Trophoblast cell (in vitro differentiated cells and primary cell): ENCODE measurements at regions not wholly inside any gene's neighbourhood (a gene's known extent, or its start where the extent isn't known, plus 50 kb on each side); places are given as distances from the start of the nearest gene placed in this dataset.
A peak's percentile ranks its signal among the peaks of the same experiment; 100 is the strongest.

Experiments
- DNase-seq, 2 donors: peaks; one replicate each; pipeline ENCODE4 v3.0.0-alpha.2; 2016
- H2AFZ ChIP-seq: 2 replicates; pipeline ENCODE4 v1.6.1; 2013; ENCODE audit warnings: low read length, moderate library complexity, mild to moderate bottlenecking; ENCODE audit not compliant: insufficient read depth, poor library complexity
- H2AK5ac ChIP-seq: 2 replicates; pipeline ENCODE4 v1.6.1; 2013; ENCODE audit warnings: mild to moderate bottlenecking, low read length
- H2BK120ac ChIP-seq: 2 replicates; pipeline ENCODE4 v1.6.1; 2013; ENCODE audit warnings: low read length, mild to moderate bottlenecking, moderate library complexity; ENCODE audit not compliant: insufficient read depth, poor library complexity
- H2BK12ac ChIP-seq: 2 replicates; pipeline ENCODE4 v1.6.1; 2013; ENCODE audit warnings: mild to moderate bottlenecking, low read length, moderate library complexity
- H2BK5ac ChIP-seq: 2 replicates; pipeline ENCODE4 v1.6.1; 2013; ENCODE audit warnings: low read length, low read depth, moderate library complexity, mild to moderate bottlenecking; ENCODE audit not compliant: poor library complexity
- H3K14ac ChIP-seq: 2 replicates; pipeline ENCODE4 v1.6.1; 2013; ENCODE audit warnings: mild to moderate bottlenecking, low read length
- H3K18ac ChIP-seq: 2 replicates; pipeline ENCODE4 v1.6.1; 2013; ENCODE audit warnings: mild to moderate bottlenecking, low read length
- H3K23ac ChIP-seq: 2 replicates; pipeline ENCODE4 v1.6.1; 2013; ENCODE audit warnings: low read length
- H3K27ac ChIP-seq: 2 replicates; pipeline ENCODE4 v1.5.1; 2013; ENCODE audit warnings: low read depth, mild to moderate bottlenecking, inconsistent platforms, low read length, moderate library complexity
- H3K27me3 ChIP-seq: 2 replicates; pipeline ENCODE4 v1.6.1; 2013; ENCODE audit warnings: inconsistent platforms, mild to moderate bottlenecking, low read length, moderate library complexity; ENCODE audit not compliant: insufficient read depth
- H3K36me3 ChIP-seq, 2 experiments: 1 replicate in 1 of 2; 2 replicates in 1 of 2; pipeline ENCODE4 v1.6.1; 2013; ENCODE audit warnings: low read length in 2 of 2, mild to moderate bottlenecking in 2 of 2, moderate library complexity in 1 of 2; ENCODE audit not compliant: insufficient read depth in 2 of 2, control insufficient read depth in 1 of 2
- H3K4ac ChIP-seq: 2 replicates; pipeline ENCODE4 v1.6.1; 2013; ENCODE audit warnings: low read depth, mild to moderate bottlenecking, low read length, moderate library complexity
- H3K4me1 ChIP-seq, 2 experiments: 1 replicate in 1 of 2; 2 replicates in 1 of 2; pipeline ENCODE4 v1.6.1; 2013; ENCODE audit warnings: low read length in 2 of 2, mild to moderate bottlenecking in 2 of 2, moderate library complexity in 1 of 2; ENCODE audit not compliant: insufficient read depth in 2 of 2, control insufficient read depth in 1 of 2
- H3K4me2 ChIP-seq: 2 replicates; pipeline ENCODE4 v1.6.1; 2013; ENCODE audit warnings: inconsistent platforms, mild to moderate bottlenecking, low read length, moderate library complexity
- H3K4me3 ChIP-seq: 2 replicates; pipeline ENCODE4 v1.5.1; 2013; ENCODE audit warnings: mild to moderate bottlenecking, low read depth, low read length, inconsistent platforms
- H3K79me1 ChIP-seq: one replicate; pipeline ENCODE4 v1.6.1; 2013; ENCODE audit warnings: low read length
- H3K79me2 ChIP-seq: 2 replicates; pipeline ENCODE4 v1.6.1; 2013; ENCODE audit warnings: low read length, mild to moderate bottlenecking; ENCODE audit not compliant: control insufficient read depth, insufficient read depth, poor library complexity
- H3K9ac ChIP-seq: 2 replicates; pipeline ENCODE4 v1.6.1; 2013; ENCODE audit warnings: mild to moderate bottlenecking, low read length
- H3K9me3 ChIP-seq: 2 replicates; pipeline ENCODE4 v1.6.1; 2013; ENCODE audit warnings: low read depth, mild to moderate bottlenecking, control low read depth, inconsistent platforms, low read length; ENCODE audit not compliant: insufficient read depth
- H4K12ac ChIP-seq: 2 replicates; pipeline ENCODE4 v1.6.1; 2013; ENCODE audit warnings: low read depth, mild to moderate bottlenecking, low read length, moderate library complexity
- H4K8ac ChIP-seq: 2 replicates; pipeline ENCODE4 v1.6.1; 2013; ENCODE audit warnings: low read depth, mild to moderate bottlenecking, low read length, moderate library complexity
- H4K91ac ChIP-seq: one replicate; pipeline ENCODE4 v1.6.1; 2013; ENCODE audit warnings: low read depth, mild to moderate bottlenecking, low read length, moderate library complexity
- WGBS: extraction: QIAGEN DNeasy Blood & Tissue Kit; methylation state at CpG from one replicate; pipeline ENCODE4 v1.1.7; 2013; ENCODE audit warnings: missing lambda C conversion rate; ENCODE audit not compliant: insufficient read length, insufficient coverage; ENCODE audit errors: extremely low coverage; 5-methylcytosine and 5-hydroxymethylcytosine counted together

- WGBS = no CpG with 5 or more reads among the region's 13 CpGs
- Histone ChIP-seq H2BK5ac (no peak overlapping the region), H3K4ac (no peak overlapping the region)
Measured at GRCh38 chr13:73417012-73417615, 358.3 kb downstream of the KLF5 start.

GRCh38 chr13:73416093-73416492, 357.3 kb downstream of the KLF5 start:
- Histone ChIP-seq H3K9me3 (no peaks in the 10 kb centered on the region), H3K27me3 (no peaks in the 10 kb centered on the region), H2AK5ac (no peak overlapping the region), H3K14ac (no peak overlapping the region), H2BK5ac (no peak overlapping the region), H3K23ac (no peak overlapping the region), H4K12ac (no peak overlapping the region), H4K91ac (no peak overlapping the region), H3K4me3 (no peak overlapping the region), H2AFZ (no peak overlapping the region), H3K27ac (no peak overlapping the region), H4K8ac (no peak overlapping the region), H3K4ac (no peak overlapping the region), H3K79me2 (no peaks in the 10 kb centered on the region), H2BK120ac (no peak overlapping the region), H3K4me1 (no peaks in the 10 kb centered on the region), H3K9ac (no peak overlapping the region), H3K36me3 (no peaks in the 10 kb centered on the region), H3K18ac (no peak overlapping the region), H2BK12ac (no peak overlapping the region), H3K79me1 (no peaks in the 10 kb centered on the region), H3K4me2 (no peak overlapping the region)
- WGBS = no CpG with 5 or more reads among the region's 1 CpG
- DNase-seq = peak; percentile 47 to 67

More at GRCh38 chr13:73417012-73417615, 358.3 kb downstream of the KLF5 start:
- Histone ChIP-seq H2BK12ac (no peak overlapping the region), H3K18ac (no peak overlapping the region), H3K9me3 (no peaks in the 10 kb centered on the region), H4K12ac (no peak overlapping the region), H3K79me1 (no peaks in the 10 kb centered on the region), H2AK5ac (no peak overlapping the region), H3K9ac (no peak overlapping the region), H2BK120ac (no peak overlapping the region), H3K23ac (no peak overlapping the region), H3K4me3 (no peak overlapping the region), H3K79me2 (no peaks in the 10 kb centered on the region), H3K4me1 (no peaks in the 10 kb centered on the region), H3K4me2 (no peak overlapping the region), H4K91ac (no peak overlapping the region), H3K36me3 (no peaks in the 10 kb centered on the region), H4K8ac (no peak overlapping the region), H3K27ac (no peak overlapping the region), H2AFZ (no peak overlapping the region), H3K14ac (no peak overlapping the region), H3K27me3 (no peaks in the 10 kb centered on the region)
- DNase-seq = peak in 1 of 2 donors; percentile 15

- no peaks in the 10 kb centered on the region for H3K27me3 ChIP-seq
- no peak overlapping the region for H4K12ac ChIP-seq
- no CpG with 5 or more reads among the region's 6 CpGs for WGBS
- no peak overlapping the region for H4K8ac ChIP-seq
- H2BK5ac ChIP-seq = no peak overlapping the region
- no peak overlapping the region for H3K23ac ChIP-seq
- no peak overlapping the region for H2BK120ac ChIP-seq
- no peaks in the 10 kb centered on the region for H3K36me3 ChIP-seq
- H3K79me1 ChIP-seq = no peaks in the 10 kb centered on the region
- no peaks in the 10 kb centered on the region for H3K79me2 ChIP-seq
- no peak overlapping the region for H4K91ac ChIP-seq
- H3K4me1 ChIP-seq = no peaks in the 10 kb centered on the region
- no peaks in the 10 kb centered on the region for H3K9me3 ChIP-seq
- H3K4me3 ChIP-seq = no peak overlapping the region
- no peak overlapping the region for H2AFZ ChIP-seq
- H3K4ac ChIP-seq = no peak overlapping the region
- no peak overlapping the region for H3K4me2 ChIP-seq
- no peak for DNase-seq
- no peak overlapping the region for H2BK12ac ChIP-seq
- no peak overlapping the region for H3K18ac ChIP-seq
- no peak overlapping the region for H3K27ac ChIP-seq
- H3K14ac ChIP-seq = no peak overlapping the region
- no peak overlapping the region for H3K9ac ChIP-seq
- no peak overlapping the region for H2AK5ac ChIP-seq
Measured at GRCh38 chr13:73413656-73414055, 354.9 kb downstream of the KLF5 start.

- Histone ChIP-seq H3K23ac (no peak overlapping the region), H3K4me1 (no peaks in the 10 kb centered on the region)
Measured at GRCh38 chr13:73412933-73413332, 354.1 kb downstream of the KLF5 start.

More at GRCh38 chr13:73412933-73413332, 354.1 kb downstream of the KLF5 start:
- H3K27me3 ChIP-seq = no peaks in the 10 kb centered on the region
- no peak overlapping the region for H3K4me3 ChIP-seq
- no peak overlapping the region for H3K18ac ChIP-seq
- no peak overlapping the region for H3K4ac ChIP-seq
- H3K9me3 ChIP-seq = no peaks in the 10 kb centered on the region
- no peak overlapping the region for H3K27ac ChIP-seq
- no peak overlapping the region for H3K9ac ChIP-seq
- no peak overlapping the region for H2AFZ ChIP-seq
- H2BK5ac ChIP-seq = no peak overlapping the region
- H2BK12ac ChIP-seq = no peak overlapping the region
- no peaks in the 10 kb centered on the region for H3K79me2 ChIP-seq
- no CpG with 5 or more reads among the region's 1 CpG for whole genome bisulfite sequencing
- no peak overlapping the region for H2BK120ac ChIP-seq
- H3K4me2 ChIP-seq = no peak overlapping the region
- no peaks in the 10 kb centered on the region for H3K79me1 ChIP-seq
- H3K36me3 ChIP-seq = no peaks in the 10 kb centered on the region
- no peak overlapping the region for H3K14ac ChIP-seq
- no peak overlapping the region for H4K8ac ChIP-seq
- no peak for DNase-seq
- no peak overlapping the region for H4K91ac ChIP-seq
- H2AK5ac ChIP-seq = no peak overlapping the region
- no peak overlapping the region for H4K12ac ChIP-seq
